NCI-H2171 (cell line): ENCODE measurements at regions not wholly inside any gene's neighbourhood (a gene's known extent, or its start where the extent isn't known, plus 50 kb on each side); places are given as distances from the start of the nearest gene placed in this dataset.

Experiments
- DNase-seq: peaks from one replicate; lab custom pipeline; 2025; lab: John Stamatoyannopoulos, UW

- DNase-seq = no peak
Measured at GRCh38 chr9:71177901-71178300, 56.5 kb upstream of the TRPM3 start.

DNA sequence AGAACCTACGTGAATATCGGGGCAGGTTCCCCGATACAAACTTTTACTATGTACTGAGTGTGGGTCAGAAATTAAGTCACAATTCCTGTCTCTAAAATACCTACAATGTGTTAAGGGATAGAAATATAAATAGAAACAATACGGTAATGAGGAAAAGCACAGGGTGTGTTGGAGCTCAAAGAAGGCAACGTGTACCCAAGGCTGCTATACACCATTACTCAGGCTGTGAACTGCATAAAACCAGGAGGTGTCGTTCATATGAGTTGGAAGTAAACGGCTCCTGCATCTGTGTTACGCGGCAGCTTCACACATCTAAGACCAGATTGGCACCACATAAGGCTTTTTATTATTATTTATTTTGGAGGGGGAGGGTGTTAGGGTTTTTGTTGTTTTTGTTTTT is 50.1 kb upstream of the TRPM3 start:
- DNase-seq = no peak
